ENCODE measurements at regions not wholly inside any gene's neighbourhood (a gene's known extent, or its start where the extent isn't known, plus 50 kb on each side); places are given as distances from the start of the nearest gene placed in this dataset.

GRCh38 chr3:459311-459670 lies 262.7 kb downstream of the CHL1 start:
- FAIRE-seq = no peak

GRCh38 chr3:461006-461405 lies 264.4 kb downstream of the CHL1 start:
- no peak for FAIRE-seq

- FAIRE-seq = no peak
Observed at GRCh38 chr3:462851-463250, 266.3 kb downstream of the CHL1 start.

- no peak for FAIRE-seq
Observed at GRCh38 chr3:463252-464192, 267.0 kb downstream of the CHL1 start.

- FAIRE-seq = no peak
Observed at GRCh38 chr3:464255-464654, 267.7 kb downstream of the CHL1 start.

- no peak for FAIRE-seq
Observed at GRCh38 chr3:468172-468571, 271.6 kb downstream of the CHL1 start.

- FAIRE-seq = no peak
Observed at GRCh38 chr3:473033-473800, 276.7 kb downstream of the CHL1 start.

- FAIRE-seq = no peak
Observed at GRCh38 chr3:474828-475227, 278.3 kb downstream of the CHL1 start.

- no peak for FAIRE-seq
Observed at GRCh38 chr3:480070-480469, 283.5 kb downstream of the CHL1 start.

GRCh38 chr3:481111-481510 lies 284.5 kb downstream of the CHL1 start:
- FAIRE-seq = no peak

- FAIRE-seq = no peak
Observed at GRCh38 chr3:481680-482079, 285.1 kb downstream of the CHL1 start.

- no peak for FAIRE-seq
Observed at GRCh38 chr3:482479-482878, 285.9 kb downstream of the CHL1 start.

- no peak for FAIRE-seq
Observed at GRCh38 chr3:484341-484740, 287.8 kb downstream of the CHL1 start.

GRCh38 chr3:487614-488013 lies 291.1 kb downstream of the CHL1 start:
- no peak for FAIRE-seq

- FAIRE-seq = no peak
Observed at GRCh38 chr3:492586-493316, 296.2 kb downstream of the CHL1 start.

- FAIRE-seq = no peak
Observed at GRCh38 chr3:494190-494589, 297.6 kb downstream of the CHL1 start.

GRCh38 chr3:498487-498886 lies 301.9 kb downstream of the CHL1 start:
- FAIRE-seq = no peak

GRCh38 chr3:499001-499761 lies 302.6 kb downstream of the CHL1 start:
- FAIRE-seq = no peak

GRCh38 chr3:502486-502885 lies 305.9 kb downstream of the CHL1 start:
- no peak for FAIRE-seq

- FAIRE-seq = no peak
Observed at GRCh38 chr3:513301-513700, 316.7 kb downstream of the CHL1 start.

- FAIRE-seq = no peak
Observed at GRCh38 chr3:514192-514591, 317.6 kb downstream of the CHL1 start.

- no peak for FAIRE-seq
Observed at GRCh38 chr3:519026-519425, 322.5 kb downstream of the CHL1 start.

- no peak for FAIRE-seq
Observed at GRCh38 chr3:522888-523287, 326.3 kb downstream of the CHL1 start.
